Ascending aorta (tissue), 2 donors: ENCODE measurements at regions not wholly inside any gene's neighbourhood (a gene's known extent, or its start where the extent isn't known, plus 50 kb on each side); places are given as distances from the start of the nearest gene placed in this dataset.

Source experiments
- DNase-seq, 2 donors: peaks; one replicate each; pipeline ENCODE4 v3.0.0-alpha.2; 2019; ENCODE audit warnings: low spot score in 2 of 2
- H3K27ac ChIP-seq, 2 donors: fragments of 200-600 bp; sonication (generic); one replicate each; pipeline ENCODE4 v1.5.1; 2016 to 2017; ENCODE audit warnings: mild to moderate bottlenecking in 1 of 2
- H3K27me3 ChIP-seq: fragments of 200-600 bp; sonication (generic); one replicate; pipeline ENCODE4 v1.5.1; 2017
- H3K36me3 ChIP-seq, 2 donors: fragments of 200-600 bp; sonication (generic); one replicate each; pipeline ENCODE4 v1.5.1; 2016
- H3K4me1 ChIP-seq, 2 donors: fragments of 200-600 bp; sonication (generic); one replicate each; pipeline ENCODE4 v1.5.1; 2016 to 2017; ENCODE audit warnings: mild to moderate bottlenecking in 1 of 2
- H3K4me3 ChIP-seq, 2 donors: fragments of 200-600 bp; sonication (generic); one replicate each; pipeline ENCODE4 v1.5.1; 2016 to 2017; ENCODE audit warnings: mild to moderate bottlenecking in 1 of 2
- H3K9me3 ChIP-seq, 2 donors: fragments of 200-600 bp; sonication (generic); one replicate each; pipeline ENCODE4 v1.5.1; 2016
- CTCF ChIP-seq, 3 experiments: fragments of 200-600 bp in 2 of 3; fragments of 450-650 bp in 1 of 3; sonication (generic) in 2 of 3; IDR thresholded peaks; one replicate each; pipeline ENCODE4 v1.5.1; 2016 to 2019; ENCODE audit warnings: antibody characterized with exemption in 3 of 3, mild to moderate bottlenecking in 1 of 3, moderate library complexity in 1 of 3
- intact Hi-C: fragments of 100-400 bp; cut with DNase I; formaldehyde crosslinking; loops from one replicate; pipeline ENCODE4 v1.15.1; 2023

GRCh38 chr21:35203093-35203977 lies 154.2 kb upstream of the RUNX1 start:
- intact Hi-C loops = loop anchor here (10.0 kb wide), 1 partner anchor 641 kb away; no protein-coding TSS in a partner anchor
- H3K9me3 ChIP-seq = no peaks in the 10 kb centered on the region
- no peak overlapping the region for H3K4me3 ChIP-seq
- DNase-seq = no peak
- H3K36me3 ChIP-seq = no peaks in the 10 kb centered on the region
- H3K27me3 ChIP-seq = no peaks in the 10 kb centered on the region
- H3K4me1 ChIP-seq = peaks cover 0 to 25% of the 10 kb centered on the region in 2 donors
- TF ChIP-seq CTCF (IDR thresholded peaks at IDR 0.05) = no peak
- peak overlapping the region; percentile 65 to 72 for H3K27ac ChIP-seq

GRCh38 chr21:35202431-35202830 lies 153.3 kb upstream of the RUNX1 start:
- intact Hi-C loops = loop anchor here (10.0 kb wide), 1 partner anchor 642 kb away; no protein-coding TSS in a partner anchor
- Histone ChIP-seq H3K36me3 (no peaks in the 10 kb centered on the region), H3K4me3 (no peak overlapping the region), H3K27ac (peak overlapping the region; percentile 65 to 72), H3K4me1 (peaks cover 0 to 25% of the 10 kb centered on the region in 2 donors), H3K9me3 (no peaks in the 10 kb centered on the region), H3K27me3 (no peaks in the 10 kb centered on the region)
- DNase-seq = no peak
- no peak for TF ChIP-seq CTCF (IDR thresholded peaks at IDR 0.05)

GRCh38 chr21:35201799-35202198 lies 152.7 kb upstream of the RUNX1 start:
- peaks cover 0 to 25% of the 10 kb centered on the region in 2 donors for H3K4me1 ChIP-seq
- TF ChIP-seq CTCF (IDR thresholded peaks at IDR 0.05) = no peak
- DNase-seq = no peak
- intact Hi-C loops = loop anchor here (10.0 kb wide), 1 partner anchor 643 kb away; no protein-coding TSS in a partner anchor
- no peaks in the 10 kb centered on the region for H3K27me3 ChIP-seq
- H3K4me3 ChIP-seq = no peak overlapping the region
- H3K36me3 ChIP-seq = no peaks in the 10 kb centered on the region
- H3K27ac ChIP-seq = no peak overlapping the region
- no peaks in the 10 kb centered on the region for H3K9me3 ChIP-seq

- Histone ChIP-seq H3K27ac (no peak overlapping the region), H3K4me3 (no peak overlapping the region), H3K36me3 (no peaks in the 10 kb centered on the region), H3K4me1 (peaks cover 0 to 25% of the 10 kb centered on the region in 2 donors), H3K9me3 (no peaks in the 10 kb centered on the region), H3K27me3 (no peaks in the 10 kb centered on the region)
- no peak for TF ChIP-seq CTCF (IDR thresholded peaks at IDR 0.05)
- DNase-seq = no peak
- intact Hi-C loops = loop anchor here (10.0 kb wide), 1 partner anchor 644 kb away; no protein-coding TSS in a partner anchor
Observed at GRCh38 chr21:35201288-35201687, 152.2 kb upstream of the RUNX1 start.

- intact Hi-C loops = loop anchor here (10.0 kb wide), 1 partner anchor 645 kb away; no protein-coding TSS in a partner anchor
Observed at GRCh38 chr21:35199733-35200015, 150.6 kb upstream of the RUNX1 start.

More at GRCh38 chr21:35199733-35200015, 150.6 kb upstream of the RUNX1 start:
- no peak for TF ChIP-seq CTCF (IDR thresholded peaks at IDR 0.05)
- H3K27me3 ChIP-seq = no peaks in the 10 kb centered on the region
- no peak for DNase-seq
- no peaks in the 10 kb centered on the region for H3K9me3 ChIP-seq
- H3K27ac ChIP-seq = no peak overlapping the region
- H3K4me3 ChIP-seq = no peak overlapping the region
- no peaks in the 10 kb centered on the region for H3K36me3 ChIP-seq
- peaks cover 0 to 12% of the 10 kb centered on the region in 2 donors for H3K4me1 ChIP-seq
